ENCODE measurements at regions not wholly inside any gene's neighbourhood (a gene's known extent, or its start where the extent isn't known, plus 50 kb on each side); places are given as distances from the start of the nearest gene placed in this dataset.

GRCh38 chr19:28646629-28647028 lies 566.3 kb downstream of the UQCRFS1 start:
- no peaks in the 10 kb centered on the region for H3K9me3 ChIP-seq (replicated peaks; ENCODE audit: control insufficient read depth, insufficient read depth, low read length)
- dilution Hi-C loops (cut with MboI; ENCODE audit: extremely low pct_ligation_motif_present, low sequenced_read_pairs) = no loop called here
- H3K27me3 ChIP-seq (ENCODE audit: control insufficient read depth in 2 of 2, insufficient read depth in 2 of 2, low read length in 2 of 2) = no peaks in the 10 kb centered on the region
- H4K20me1 ChIP-seq (replicated peaks; ENCODE audit: control insufficient read depth, extremely low read depth, insufficient read depth, low read length) = no peaks in the 10 kb centered on the region
- TF ChIP-seq EZH2 (IDR thresholded peaks at IDR 0.05; ENCODE audit: borderline replicate concordance, low read depth, low read length, severe bottlenecking) = no peak
- TF ChIP-seq MAX (IDR thresholded peaks at IDR 0.05; ENCODE audit: insufficient read depth, insufficient read length) = no peak
- no peak for TF ChIP-seq POLR2A (IDR thresholded peaks at IDR 0.05; ENCODE audit: low read depth, low read length)
- TF ChIP-seq FOS (IDR thresholded peaks at IDR 0.05; ENCODE audit: borderline replicate concordance, insufficient read depth, low read length) = no peak
- TF ChIP-seq POLR2AphosphoS5 (IDR thresholded peaks at IDR 0.05; ENCODE audit: insufficient read depth, low read depth, low read length) = no peak
- FAIRE-seq = no peak
- no peak overlapping the region for H3K27ac ChIP-seq (ENCODE audit: insufficient read depth, low read depth, low read length)
- no peak overlapping the region for H3K4me2 ChIP-seq (ENCODE audit: insufficient read depth, low read length)
- no peak for DNase-seq (ENCODE audit: low read depth, low spot score)
- intact Hi-C loops (cut with micrococcal nuclease) = no loop called here
- BruUV-seq (replicated peaks) = no TSS peak
- no peaks in the 10 kb centered on the region for H3K36me3 ChIP-seq (ENCODE audit: control insufficient read depth in 2 of 2, extremely low read depth in 1 of 2, insufficient read depth in 2 of 2, low read length in 2 of 2)
- H3K9me1 ChIP-seq (replicated peaks; ENCODE audit: control insufficient read depth, extremely low read depth, insufficient read depth, low read length) = no peaks in the 10 kb centered on the region
- ChIA-PET CTCF (no interaction called here), POLR2A (no interaction called here)
- H3K4me1 ChIP-seq (ENCODE audit: control insufficient read depth, extremely low read depth, insufficient read depth, low read length) = no peaks in the 10 kb centered on the region
- no peak overlapping the region for H3K9ac ChIP-seq (replicated peaks; ENCODE audit: extremely low read depth, insufficient read depth, low read length)
- no peaks in the 10 kb centered on the region for H3K79me2 ChIP-seq (ENCODE audit: control insufficient read depth, insufficient read depth, low read length)
- no peak overlapping the region for H3K4me3 ChIP-seq (replicated peaks in 1 of 3; ENCODE audit: insufficient read depth in 1 of 3, low read depth in 1 of 3, low read length in 3 of 3)
- no peak overlapping the region for H2AFZ ChIP-seq (ENCODE audit: low read depth, low read length)

GRCh38 chr19:28644169-28644775 lies 568.7 kb downstream of the UQCRFS1 start:
- Histone ChIP-seq H3K27ac (ENCODE audit: insufficient read depth, low read depth, low read length) (no peak overlapping the region), H3K9me1 (replicated peaks; ENCODE audit: control insufficient read depth, extremely low read depth, insufficient read depth, low read length) (no peaks in the 10 kb centered on the region), H3K27me3 (ENCODE audit: control insufficient read depth in 2 of 2, insufficient read depth in 2 of 2, low read length in 2 of 2) (no peaks in the 10 kb centered on the region), H3K9ac (replicated peaks; ENCODE audit: extremely low read depth, insufficient read depth, low read length) (no peak overlapping the region), H2AFZ (ENCODE audit: low read depth, low read length) (no peak overlapping the region), H3K79me2 (ENCODE audit: control insufficient read depth, insufficient read depth, low read length) (no peaks in the 10 kb centered on the region), H3K4me1 (ENCODE audit: control insufficient read depth, extremely low read depth, insufficient read depth, low read length) (no peaks in the 10 kb centered on the region), H3K4me2 (ENCODE audit: insufficient read depth, low read length) (no peak overlapping the region), H4K20me1 (replicated peaks; ENCODE audit: control insufficient read depth, extremely low read depth, insufficient read depth, low read length) (no peaks in the 10 kb centered on the region), H3K36me3 (ENCODE audit: control insufficient read depth in 2 of 2, extremely low read depth in 1 of 2, insufficient read depth in 2 of 2, low read length in 2 of 2) (no peaks in the 10 kb centered on the region), H3K9me3 (replicated peaks; ENCODE audit: control insufficient read depth, insufficient read depth, low read length) (no peaks in the 10 kb centered on the region), H3K4me3 (replicated peaks in 1 of 3; ENCODE audit: insufficient read depth in 1 of 3, low read depth in 1 of 3, low read length in 3 of 3) (no peak overlapping the region)
- dilution Hi-C loops (cut with MboI; ENCODE audit: extremely low pct_ligation_motif_present, low sequenced_read_pairs) = no loop called here
- TF ChIP-seq POLR2A (IDR thresholded peaks at IDR 0.05; ENCODE audit: low read depth, low read length) = no peak
- intact Hi-C loops (cut with micrococcal nuclease) = no loop called here
- DNase-seq (ENCODE audit: low read depth, low spot score) (no peak), FAIRE-seq (no peak)
- POLR2A ChIA-PET = no interaction called here
- no TSS peak for BruUV-seq (replicated peaks)
- CTCF ChIA-PET = no interaction called here

Data from endothelial cell of umbilical vein (primary cell).